DOHH2 (cell line): ENCODE measurements at regions not wholly inside any gene's neighbourhood (a gene's known extent, or its start where the extent isn't known, plus 50 kb on each side); places are given as distances from the start of the nearest gene placed in this dataset.

Experiments used
- EZH2phosphoT487 ChIP-seq: fragments of 200-600 bp; sonication (generic); IDR thresholded peaks from 2 replicates; pipeline ENCODE4 v1.6.1; 2017; ENCODE audit warnings: borderline replicate concordance, mild to moderate bottlenecking, antibody characterized with exemption, low read length, moderate library complexity, mixed read lengths
- TF ChIP-seq, protein P1 (sequence below): fragments of 200-600 bp; sonication (generic); IDR thresholded peaks from one replicate; pipeline ENCODE4 v1.5.1; 2014; ENCODE audit warnings: antibody characterized with exemption, mild to moderate bottlenecking, low read depth, low read length; ENCODE audit not compliant: poor library complexity, severe bottlenecking

DNA sequence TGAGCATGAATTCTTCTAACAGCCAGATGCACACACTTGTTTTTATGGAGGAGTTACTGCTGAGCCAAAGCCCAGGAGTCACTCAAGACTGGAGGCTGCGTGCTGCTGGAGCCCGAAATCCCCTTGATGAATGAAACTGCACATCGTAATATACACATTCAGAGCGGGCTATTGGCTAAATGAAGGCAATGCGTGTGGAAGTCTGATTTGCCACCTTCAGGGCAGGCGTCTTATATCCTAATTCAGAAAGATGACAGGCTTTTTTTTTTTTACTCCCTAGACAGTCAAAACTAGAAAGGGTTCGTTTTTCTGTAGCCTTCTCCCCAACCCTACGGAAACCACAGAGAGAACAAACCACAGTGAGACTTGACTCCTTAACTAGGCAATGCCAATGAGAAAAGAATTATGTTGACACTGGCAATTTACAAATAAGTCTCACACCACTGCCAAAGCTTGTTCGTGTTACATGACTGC is 227.2 kb upstream of the KLF14 start:
- TF ChIP-seq EZH2phosphoT487 = no peak
- TF ChIP-seq, protein P1, sequence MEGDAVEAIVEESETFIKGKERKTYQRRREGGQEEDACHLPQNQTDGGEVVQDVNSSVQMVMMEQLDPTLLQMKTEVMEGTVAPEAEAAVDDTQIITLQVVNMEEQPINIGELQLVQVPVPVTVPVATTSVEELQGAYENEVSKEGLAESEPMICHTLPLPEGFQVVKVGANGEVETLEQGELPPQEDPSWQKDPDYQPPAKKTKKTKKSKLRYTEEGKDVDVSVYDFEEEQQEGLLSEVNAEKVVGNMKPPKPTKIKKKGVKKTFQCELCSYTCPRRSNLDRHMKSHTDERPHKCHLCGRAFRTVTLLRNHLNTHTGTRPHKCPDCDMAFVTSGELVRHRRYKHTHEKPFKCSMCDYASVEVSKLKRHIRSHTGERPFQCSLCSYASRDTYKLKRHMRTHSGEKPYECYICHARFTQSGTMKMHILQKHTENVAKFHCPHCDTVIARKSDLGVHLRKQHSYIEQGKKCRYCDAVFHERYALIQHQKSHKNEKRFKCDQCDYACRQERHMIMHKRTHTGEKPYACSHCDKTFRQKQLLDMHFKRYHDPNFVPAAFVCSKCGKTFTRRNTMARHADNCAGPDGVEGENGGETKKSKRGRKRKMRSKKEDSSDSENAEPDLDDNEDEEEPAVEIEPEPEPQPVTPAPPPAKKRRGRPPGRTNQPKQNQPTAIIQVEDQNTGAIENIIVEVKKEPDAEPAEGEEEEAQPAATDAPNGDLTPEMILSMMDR = no peak
